Stimulated activated memory B cell treated with anti-CD40 and anti-IgM and Interleukin-4, amounts not matched to agents 10 μg/mL and 1 μg/mL and 100 μg/mL, for 72 hours (primary cell): ENCODE measurements at regions not wholly inside any gene's neighbourhood (a gene's known extent, or its start where the extent isn't known, plus 50 kb on each side); places are given as distances from the start of the nearest gene placed in this dataset.

Source experiments
- ATAC-seq: fragments of 150-1000 bp; cut with Tn5 transposase; 2 replicates; pipeline ENCODE4 v1.10.0; 2021
- H3K27ac Mint-ChIP-seq: one replicate; pipeline ENCODE4 v1.8.0; 2022; ENCODE audit warnings: mild to moderate bottlenecking, mixed read lengths
- H3K27me3 Mint-ChIP-seq: one replicate; pipeline ENCODE4 v1.8.0; 2022; ENCODE audit warnings: mixed read lengths
- H3K36me3 Mint-ChIP-seq: one replicate; pipeline ENCODE4 v1.8.0; 2022; ENCODE audit warnings: mixed read lengths
- H3K4me1 Mint-ChIP-seq: one replicate; pipeline ENCODE4 v1.8.0; 2022; ENCODE audit warnings: mixed read lengths
- H3K4me3 Mint-ChIP-seq: one replicate; pipeline ENCODE4 v1.8.0; 2022; ENCODE audit warnings: mild to moderate bottlenecking, moderate library complexity, mixed read lengths
- H3K9me3 Mint-ChIP-seq: one replicate; pipeline ENCODE4 v1.8.0; 2022; ENCODE audit warnings: mixed read lengths

- Mint-ChIP-seq H3K27ac (no peak overlapping the region), H3K9me3 (no peaks in the 10 kb centered on the region), H3K36me3 (no peaks in the 10 kb centered on the region), H3K4me3 (no peak overlapping the region), H3K27me3 (no peaks in the 10 kb centered on the region), H3K4me1 (peaks cover 9% of the 10 kb centered on the region)
- no peak for ATAC-seq
Observed at GRCh38 chr2:57621122-57621663, 425.4 kb upstream of the VRK2 start.

DNA sequence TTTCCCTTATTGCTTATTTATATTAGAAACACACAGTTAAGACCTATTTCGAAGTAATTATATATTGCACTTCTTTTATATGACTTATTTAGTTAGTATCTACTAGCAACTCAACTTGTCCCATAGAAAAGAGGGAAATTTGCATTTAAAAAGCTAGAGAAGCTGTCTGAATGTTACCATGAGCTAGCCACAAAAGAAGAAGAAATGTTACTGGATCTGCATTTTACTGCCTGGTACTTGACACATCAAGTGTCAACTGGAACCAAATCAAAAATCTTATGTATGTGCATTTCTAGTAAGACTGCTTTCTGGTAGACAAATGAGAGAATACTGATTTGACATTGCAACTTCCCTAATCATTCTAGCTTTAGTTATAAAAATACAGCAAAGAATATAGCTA is 424.6 kb upstream of the VRK2 start:
- H3K27me3 Mint-ChIP-seq = no peaks in the 10 kb centered on the region
- no peak overlapping the region for H3K27ac Mint-ChIP-seq
- no peaks in the 10 kb centered on the region for H3K36me3 Mint-ChIP-seq
- no peaks in the 10 kb centered on the region for H3K9me3 Mint-ChIP-seq
- peaks cover 9% of the 10 kb centered on the region for H3K4me1 Mint-ChIP-seq
- no peak for ATAC-seq
- H3K4me3 Mint-ChIP-seq = no peak overlapping the region

DNA sequence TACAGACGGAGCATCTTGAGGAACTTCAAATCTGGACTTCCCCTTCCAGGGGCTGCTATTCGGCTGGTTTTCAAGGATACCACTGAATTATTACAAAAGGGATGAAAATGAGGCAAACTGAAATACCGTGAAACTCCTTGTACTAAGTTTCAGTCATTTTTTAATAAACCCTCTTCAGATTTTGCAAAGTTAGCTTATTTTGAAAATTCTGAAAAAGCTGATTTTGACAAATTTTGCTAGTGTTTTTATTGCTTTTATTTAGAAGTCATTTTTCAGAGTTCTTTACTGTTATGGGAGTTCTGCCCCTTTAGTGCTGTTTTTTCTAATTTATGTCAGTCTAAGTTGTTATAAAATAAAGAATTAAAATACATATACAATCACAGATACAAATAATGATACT is 390.4 kb upstream of the VRK2 start:
- H3K27me3 Mint-ChIP-seq = no peaks in the 10 kb centered on the region
- peaks cover 8% of the 10 kb centered on the region for H3K9me3 Mint-ChIP-seq
- no peak overlapping the region for H3K4me3 Mint-ChIP-seq
- peaks cover 16% of the 10 kb centered on the region for H3K36me3 Mint-ChIP-seq
- ATAC-seq = no peak
- H3K27ac Mint-ChIP-seq = no peak overlapping the region
- no peaks in the 10 kb centered on the region for H3K4me1 Mint-ChIP-seq

DNA sequence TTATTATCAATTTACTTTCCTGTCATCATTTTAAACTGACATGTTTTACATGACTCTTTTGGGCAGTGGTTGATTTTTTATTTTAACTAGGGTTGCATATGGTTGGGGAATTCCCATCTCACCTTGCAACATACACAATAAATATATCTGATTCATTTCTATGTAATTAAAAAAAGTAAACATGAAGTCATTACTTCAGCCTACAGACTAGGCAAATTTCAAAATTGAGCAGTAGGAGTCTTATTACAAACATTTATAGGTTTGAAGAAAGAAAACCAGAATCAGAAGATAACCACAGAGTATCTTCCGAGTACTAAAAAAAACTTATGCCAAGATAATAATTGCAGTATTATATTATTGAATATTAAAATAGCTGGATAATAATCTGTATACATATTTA is 377.0 kb upstream of the VRK2 start:
- Mint-ChIP-seq H3K9me3 (peaks cover 3% of the 10 kb centered on the region), H3K27me3 (no peaks in the 10 kb centered on the region), H3K4me1 (no peaks in the 10 kb centered on the region), H3K36me3 (peaks cover 11% of the 10 kb centered on the region), H3K27ac (no peak overlapping the region), H3K4me3 (no peak overlapping the region)
- ATAC-seq = no peak

GRCh38 chr2:57674025-57674424 is 372.6 kb upstream of the VRK2 start:
- Mint-ChIP-seq H3K4me1 (no peaks in the 10 kb centered on the region), H3K36me3 (peaks cover under 1% of the 10 kb centered on the region), H3K4me3 (no peak overlapping the region), H3K27me3 (no peaks in the 10 kb centered on the region), H3K9me3 (no peaks in the 10 kb centered on the region), H3K27ac (no peak overlapping the region)
- ATAC-seq = no peak

- Mint-ChIP-seq H3K9me3 (no peaks in the 10 kb centered on the region), H3K27ac (no peak overlapping the region), H3K27me3 (no peaks in the 10 kb centered on the region), H3K4me3 (no peak overlapping the region), H3K36me3 (no peaks in the 10 kb centered on the region), H3K4me1 (no peaks in the 10 kb centered on the region)
- no peak for ATAC-seq
Observed at GRCh38 chr2:57674743-57675142, 371.9 kb upstream of the VRK2 start.

DNA sequence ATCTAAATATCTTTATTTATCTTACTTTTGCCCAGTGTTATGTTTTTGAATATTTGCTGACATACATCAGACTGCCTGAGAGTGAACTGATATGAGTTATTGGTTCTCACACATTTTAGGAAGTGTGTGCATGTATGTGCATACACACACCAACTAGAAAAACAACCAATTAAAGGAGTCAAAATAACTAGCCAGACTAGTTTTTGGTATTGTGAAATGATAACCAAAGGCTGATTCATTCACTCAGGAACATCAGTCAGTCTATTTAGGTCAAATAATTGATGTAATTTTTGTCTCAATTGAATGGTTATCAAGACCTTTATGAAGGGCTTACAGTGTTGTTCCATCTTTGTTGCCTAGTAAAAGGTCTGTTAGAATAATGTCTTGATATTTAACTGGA is 369.3 kb upstream of the VRK2 start:
- H3K36me3 Mint-ChIP-seq = no peaks in the 10 kb centered on the region
- no peak overlapping the region for H3K4me3 Mint-ChIP-seq
- no peaks in the 10 kb centered on the region for H3K9me3 Mint-ChIP-seq
- no peak overlapping the region for H3K27ac Mint-ChIP-seq
- no peaks in the 10 kb centered on the region for H3K4me1 Mint-ChIP-seq
- ATAC-seq = no peak
- H3K27me3 Mint-ChIP-seq = no peaks in the 10 kb centered on the region

DNA sequence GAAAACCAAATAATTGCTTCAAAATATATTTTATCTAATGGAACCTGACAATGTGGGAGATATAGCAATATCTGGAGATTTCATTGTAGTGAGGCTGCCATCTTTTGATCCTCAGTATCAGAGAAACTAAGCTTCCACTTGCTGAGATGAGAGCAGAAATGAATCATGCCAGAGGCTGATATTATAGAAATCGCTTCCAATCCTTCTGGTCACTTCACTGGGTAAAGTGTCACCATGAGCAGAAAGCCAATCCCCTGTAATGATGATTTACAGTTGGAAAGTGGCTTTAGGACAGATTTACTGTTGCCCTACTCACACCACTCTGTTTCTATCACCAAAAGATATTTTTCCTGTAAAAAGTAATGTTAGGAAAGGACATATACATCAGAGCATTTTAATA is 365.0 kb upstream of the VRK2 start:
- no peak for ATAC-seq
- Mint-ChIP-seq H3K27me3 (no peaks in the 10 kb centered on the region), H3K27ac (no peak overlapping the region)

DNA sequence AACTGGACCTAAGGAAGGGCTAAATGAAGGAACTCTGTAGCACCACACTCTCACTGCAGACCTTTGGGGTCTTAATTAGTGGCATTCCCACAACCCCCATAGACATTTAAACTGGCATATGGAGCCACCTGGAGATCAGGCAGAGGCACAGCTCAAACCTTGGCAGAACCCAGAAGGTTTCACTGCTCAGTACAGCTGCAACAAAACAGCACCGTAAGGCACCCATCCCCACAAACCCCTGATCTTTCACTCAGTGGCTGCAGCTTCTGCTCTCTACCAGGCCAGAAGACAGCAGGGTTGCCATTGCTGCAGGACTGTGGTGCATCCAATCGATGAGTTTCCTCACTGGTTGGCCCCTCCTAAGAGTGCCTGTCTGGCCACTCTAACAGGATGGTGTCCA is 361.6 kb upstream of the VRK2 start:
- Mint-ChIP-seq H3K4me3 (no peak overlapping the region), H3K27me3 (no peaks in the 10 kb centered on the region), H3K27ac (no peak overlapping the region), H3K4me1 (no peaks in the 10 kb centered on the region), H3K9me3 (peaks cover 8% of the 10 kb centered on the region), H3K36me3 (peaks cover 15% of the 10 kb centered on the region)
- no peak for ATAC-seq

More for the DNA sequence above, 365.0 kb upstream of the VRK2 start:
- H3K9me3 Mint-ChIP-seq = no peaks in the 10 kb centered on the region
- H3K4me1 Mint-ChIP-seq = no peaks in the 10 kb centered on the region
- no peak overlapping the region for H3K4me3 Mint-ChIP-seq
- H3K36me3 Mint-ChIP-seq = no peaks in the 10 kb centered on the region

DNA sequence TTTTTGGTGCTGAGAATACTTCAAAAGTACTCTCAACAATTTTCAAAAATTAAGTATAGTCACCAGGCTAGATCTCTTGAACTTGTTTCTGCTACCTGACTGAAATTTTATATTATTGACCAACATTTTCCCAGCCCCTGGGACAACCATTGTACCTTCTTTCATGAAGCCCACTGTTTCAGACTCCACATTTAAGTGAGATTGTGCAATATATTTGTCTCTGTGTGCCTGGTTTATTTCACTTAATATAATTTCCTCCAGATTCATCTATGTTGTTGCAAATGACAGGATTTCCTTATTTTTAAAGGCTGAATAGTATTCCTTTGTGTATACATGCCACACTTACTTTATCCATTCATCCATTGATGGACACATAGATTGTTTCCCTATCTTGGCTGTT is 354.2 kb upstream of the VRK2 start:
- Mint-ChIP-seq H3K4me3 (no peak overlapping the region), H3K4me1 (no peaks in the 10 kb centered on the region), H3K27me3 (no peaks in the 10 kb centered on the region), H3K36me3 (peaks cover 18% of the 10 kb centered on the region), H3K9me3 (peaks cover 23% of the 10 kb centered on the region), H3K27ac (no peak overlapping the region)
- ATAC-seq = no peak

DNA sequence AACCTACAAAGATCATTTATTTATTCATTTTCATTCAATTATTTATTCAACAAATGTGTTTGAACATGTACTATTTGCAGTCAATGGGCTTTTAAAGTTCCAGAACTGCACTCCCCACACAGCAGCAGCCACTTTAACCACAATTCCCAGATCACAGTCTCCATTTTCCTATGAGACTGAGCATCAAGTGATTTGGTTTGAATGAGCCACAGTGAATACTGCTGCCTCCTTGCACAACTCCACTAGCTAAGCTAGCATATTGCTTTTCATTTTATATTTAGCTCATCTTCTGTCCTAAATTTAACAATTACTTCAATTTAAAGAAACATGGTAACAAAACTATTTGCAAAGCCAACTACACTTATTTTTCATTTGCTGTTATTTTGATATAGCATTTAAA is 353.4 kb upstream of the VRK2 start:
- H3K4me3 Mint-ChIP-seq = no peak overlapping the region
- H3K36me3 Mint-ChIP-seq = peaks cover 18% of the 10 kb centered on the region
- H3K9me3 Mint-ChIP-seq = peaks cover 22% of the 10 kb centered on the region
- no peak overlapping the region for H3K27ac Mint-ChIP-seq
- ATAC-seq = no peak
- no peaks in the 10 kb centered on the region for H3K27me3 Mint-ChIP-seq
- no peaks in the 10 kb centered on the region for H3K4me1 Mint-ChIP-seq

DNA sequence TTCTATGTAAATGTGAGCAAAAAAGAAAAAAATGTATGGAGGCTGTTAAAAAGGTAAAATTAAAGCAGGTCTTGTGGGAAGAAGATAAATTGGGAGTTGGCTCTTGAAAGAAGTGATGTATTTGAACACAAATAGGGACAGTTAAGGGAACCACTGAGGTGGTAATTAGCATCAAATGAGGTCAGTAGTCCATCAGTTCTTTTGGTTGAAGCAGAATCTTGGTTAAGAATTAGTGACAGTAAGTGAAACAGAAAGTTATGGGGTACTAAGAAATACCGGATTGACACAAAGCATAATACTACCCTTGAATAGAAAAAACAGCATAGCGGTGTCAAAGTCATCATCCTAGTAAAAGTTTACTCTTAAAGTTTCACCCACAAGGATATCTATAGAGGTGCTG is 352.6 kb upstream of the VRK2 start:
- Mint-ChIP-seq H3K27me3 (no peaks in the 10 kb centered on the region), H3K9me3 (peaks cover 20% of the 10 kb centered on the region), H3K4me3 (no peak overlapping the region), H3K4me1 (peaks cover 2% of the 10 kb centered on the region), H3K36me3 (peaks cover 12% of the 10 kb centered on the region), H3K27ac (no peak overlapping the region)
- ATAC-seq = no peak

DNA sequence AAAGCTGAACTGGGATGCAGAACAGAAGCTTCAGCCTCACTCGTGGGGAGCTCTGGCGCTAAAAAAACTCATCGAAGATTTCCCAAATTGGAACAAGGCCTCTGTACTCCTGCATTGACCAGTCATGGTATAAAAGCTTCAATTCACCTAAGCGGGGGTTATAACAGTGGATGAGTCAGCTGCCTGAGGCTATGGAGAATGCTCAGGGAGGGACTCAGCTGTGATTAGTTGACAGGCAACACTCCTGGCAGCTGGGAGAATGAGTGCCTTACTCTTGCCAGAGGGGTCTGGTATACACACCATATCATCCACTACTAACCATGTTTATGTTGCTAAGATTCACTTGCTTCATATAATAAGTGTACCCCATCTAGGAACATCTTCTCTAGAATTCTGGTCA is 350.6 kb upstream of the VRK2 start:
- peaks cover 9% of the 10 kb centered on the region for H3K9me3 Mint-ChIP-seq
- H3K4me1 Mint-ChIP-seq = peaks cover 14% of the 10 kb centered on the region
- no peaks in the 10 kb centered on the region for H3K27me3 Mint-ChIP-seq
- no peak for ATAC-seq
- no peak overlapping the region for H3K27ac Mint-ChIP-seq
- H3K4me3 Mint-ChIP-seq = no peak overlapping the region
- H3K36me3 Mint-ChIP-seq = no peaks in the 10 kb centered on the region

- H3K27ac Mint-ChIP-seq = no peak overlapping the region
Observed at GRCh38 chr2:57698392-57698791, 348.2 kb upstream of the VRK2 start.

DNA sequence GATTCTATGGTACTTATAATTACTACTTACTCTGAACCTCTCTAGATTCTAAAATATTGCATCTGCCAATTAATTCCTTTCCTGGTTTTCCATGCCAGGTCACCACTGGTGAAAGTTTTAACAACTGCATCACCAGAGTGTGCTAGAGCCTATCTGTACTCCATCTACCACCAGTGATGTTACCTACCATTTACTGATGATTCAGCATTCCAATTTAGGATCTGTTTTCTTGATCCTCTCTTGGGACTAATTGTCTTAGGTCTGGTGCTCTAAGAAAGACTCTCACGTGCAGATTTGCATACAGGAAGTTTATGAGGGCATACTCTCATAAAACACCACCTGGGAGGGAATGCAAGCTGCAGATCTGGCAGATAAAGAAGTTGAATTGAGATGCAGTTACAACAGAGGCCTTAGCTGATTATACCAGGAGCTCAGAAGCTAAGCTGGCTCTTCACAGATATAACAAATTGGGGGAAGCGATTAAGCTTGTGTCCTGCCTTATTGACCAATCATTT is 347.6 kb upstream of the VRK2 start:
- Mint-ChIP-seq H3K27me3 (no peaks in the 10 kb centered on the region), H3K27ac (no peak overlapping the region), H3K4me1 (peaks cover 14% of the 10 kb centered on the region), H3K36me3 (no peaks in the 10 kb centered on the region), H3K9me3 (no peaks in the 10 kb centered on the region), H3K4me3 (no peak overlapping the region)
- ATAC-seq = no peak

More at GRCh38 chr2:57698392-57698791, 348.2 kb upstream of the VRK2 start:
- no peaks in the 10 kb centered on the region for H3K9me3 Mint-ChIP-seq
- peaks cover 14% of the 10 kb centered on the region for H3K4me1 Mint-ChIP-seq
- no peaks in the 10 kb centered on the region for H3K27me3 Mint-ChIP-seq
- no peak for ATAC-seq
- no peak overlapping the region for H3K4me3 Mint-ChIP-seq
- H3K36me3 Mint-ChIP-seq = no peaks in the 10 kb centered on the region

GRCh38 chr2:57701391-57701791 is 345.2 kb upstream of the VRK2 start:
- H3K27ac Mint-ChIP-seq = no peak overlapping the region
- peaks cover 14% of the 10 kb centered on the region for H3K4me1 Mint-ChIP-seq
- H3K36me3 Mint-ChIP-seq = no peaks in the 10 kb centered on the region
- ATAC-seq = no peak
- no peaks in the 10 kb centered on the region for H3K9me3 Mint-ChIP-seq
- no peak overlapping the region for H3K4me3 Mint-ChIP-seq
- H3K27me3 Mint-ChIP-seq = no peaks in the 10 kb centered on the region

- Mint-ChIP-seq H3K4me3 (no peak overlapping the region), H3K27ac (no peak overlapping the region), H3K36me3 (no peaks in the 10 kb centered on the region), H3K9me3 (no peaks in the 10 kb centered on the region), H3K27me3 (no peaks in the 10 kb centered on the region), H3K4me1 (peaks cover 14% of the 10 kb centered on the region)
- ATAC-seq = no peak
Observed at GRCh38 chr2:57703407-57703806, 343.2 kb upstream of the VRK2 start.
